ENCODE measurements at regions not wholly inside any gene's neighbourhood (a gene's known extent, or its start where the extent isn't known, plus 50 kb on each side); places are given as distances from the start of the nearest gene placed in this dataset.
A peak's percentile ranks its signal among the peaks of the same experiment; 100 is the strongest.

DNA sequence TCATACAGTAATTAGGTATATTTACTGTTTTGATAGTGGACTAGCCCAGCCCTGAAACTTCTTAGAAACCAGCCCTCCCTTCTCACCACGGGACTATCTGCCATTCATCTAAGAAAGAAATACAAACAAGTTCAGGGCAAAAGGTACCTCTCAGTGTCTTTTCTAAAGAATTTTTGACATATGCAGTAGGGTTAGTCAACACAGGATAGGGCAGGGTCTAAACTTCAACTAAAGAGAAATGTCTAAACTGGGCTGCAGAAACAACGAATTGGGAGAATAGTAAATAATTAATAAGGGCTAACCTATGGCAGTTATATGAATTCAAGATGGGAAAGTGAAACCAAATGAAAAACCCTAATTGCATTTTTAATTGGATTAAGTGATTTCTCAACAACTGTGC, 496.6 kb downstream of the INHBA start:
- Histone ChIP-seq H2AFZ (ENCODE audit: low read length) (peak overlapping the region; percentile 28), H3K27me3 (ENCODE audit: insufficient read depth, low read length) (no peaks in the 10 kb centered on the region), H3K27ac (ENCODE audit: low read depth, low read length) (no peak overlapping the region), H4K20me1 (ENCODE audit: insufficient read depth, low read length) (no peaks in the 10 kb centered on the region), H3K36me3 (ENCODE audit: insufficient read depth, low read length) (no peaks in the 10 kb centered on the region), H3K9me3 (ENCODE audit: low read depth, low read length) (no peaks in the 10 kb centered on the region), H3K4me1 (ENCODE audit: insufficient read depth, low read length) (no peaks in the 10 kb centered on the region), H3K4me2 (ENCODE audit: insufficient read depth, low read length) (no peak overlapping the region), H3K4me3 (ENCODE audit: insufficient read depth, low read length) (no peak overlapping the region), H3K79me2 (ENCODE audit: insufficient read depth, low read length) (no peaks in the 10 kb centered on the region)
- DNase-seq (ENCODE audit: insufficient read length, low spot score, missing footprints) = no peak
- TF ChIP-seq, protein P1, sequence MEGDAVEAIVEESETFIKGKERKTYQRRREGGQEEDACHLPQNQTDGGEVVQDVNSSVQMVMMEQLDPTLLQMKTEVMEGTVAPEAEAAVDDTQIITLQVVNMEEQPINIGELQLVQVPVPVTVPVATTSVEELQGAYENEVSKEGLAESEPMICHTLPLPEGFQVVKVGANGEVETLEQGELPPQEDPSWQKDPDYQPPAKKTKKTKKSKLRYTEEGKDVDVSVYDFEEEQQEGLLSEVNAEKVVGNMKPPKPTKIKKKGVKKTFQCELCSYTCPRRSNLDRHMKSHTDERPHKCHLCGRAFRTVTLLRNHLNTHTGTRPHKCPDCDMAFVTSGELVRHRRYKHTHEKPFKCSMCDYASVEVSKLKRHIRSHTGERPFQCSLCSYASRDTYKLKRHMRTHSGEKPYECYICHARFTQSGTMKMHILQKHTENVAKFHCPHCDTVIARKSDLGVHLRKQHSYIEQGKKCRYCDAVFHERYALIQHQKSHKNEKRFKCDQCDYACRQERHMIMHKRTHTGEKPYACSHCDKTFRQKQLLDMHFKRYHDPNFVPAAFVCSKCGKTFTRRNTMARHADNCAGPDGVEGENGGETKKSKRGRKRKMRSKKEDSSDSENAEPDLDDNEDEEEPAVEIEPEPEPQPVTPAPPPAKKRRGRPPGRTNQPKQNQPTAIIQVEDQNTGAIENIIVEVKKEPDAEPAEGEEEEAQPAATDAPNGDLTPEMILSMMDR (IDR thresholded peaks at IDR 0.05; ENCODE audit: extremely low read depth, low read depth, low read length) = no peak

DNA sequence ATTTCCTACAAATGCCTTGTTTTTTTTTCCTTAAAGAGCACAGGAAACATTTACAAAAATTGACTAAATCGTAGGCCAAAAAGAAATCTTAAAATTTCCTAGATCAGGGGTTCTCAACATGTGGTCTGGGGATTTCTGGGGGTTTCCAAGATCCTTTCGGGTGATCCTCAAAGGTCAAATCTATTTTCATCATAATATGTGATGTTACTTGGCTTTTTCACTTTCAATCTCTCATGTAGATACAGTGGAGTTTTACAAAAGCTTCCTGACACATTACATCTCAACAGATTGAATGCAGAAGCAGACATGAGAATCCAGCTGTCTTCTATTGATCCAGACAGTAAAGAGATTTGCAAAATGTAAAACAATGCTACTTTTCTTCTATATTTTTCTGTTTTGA, 497.3 kb downstream of the INHBA start:
- no peaks in the 10 kb centered on the region for H4K20me1 ChIP-seq (ENCODE audit: insufficient read depth, low read length)
- no peaks in the 10 kb centered on the region for H3K9me3 ChIP-seq (ENCODE audit: low read depth, low read length)
- H3K4me2 ChIP-seq (ENCODE audit: insufficient read depth, low read length) = no peak overlapping the region
- no peaks in the 10 kb centered on the region for H3K79me2 ChIP-seq (ENCODE audit: insufficient read depth, low read length)
- no peaks in the 10 kb centered on the region for H3K36me3 ChIP-seq (ENCODE audit: insufficient read depth, low read length)
- no peak overlapping the region for H3K4me3 ChIP-seq (ENCODE audit: insufficient read depth, low read length)
- H3K4me1 ChIP-seq (ENCODE audit: insufficient read depth, low read length) = no peaks in the 10 kb centered on the region
- H3K27ac ChIP-seq (ENCODE audit: low read depth, low read length) = no peak overlapping the region
- H3K27me3 ChIP-seq (ENCODE audit: insufficient read depth, low read length) = no peaks in the 10 kb centered on the region
- DNase-seq (ENCODE audit: insufficient read length, low spot score, missing footprints) = no peak
- H2AFZ ChIP-seq (ENCODE audit: low read length) = no peak overlapping the region
- TF ChIP-seq, protein P1 (IDR thresholded peaks at IDR 0.05; ENCODE audit: extremely low read depth, low read depth, low read length) = no peak

DNA sequence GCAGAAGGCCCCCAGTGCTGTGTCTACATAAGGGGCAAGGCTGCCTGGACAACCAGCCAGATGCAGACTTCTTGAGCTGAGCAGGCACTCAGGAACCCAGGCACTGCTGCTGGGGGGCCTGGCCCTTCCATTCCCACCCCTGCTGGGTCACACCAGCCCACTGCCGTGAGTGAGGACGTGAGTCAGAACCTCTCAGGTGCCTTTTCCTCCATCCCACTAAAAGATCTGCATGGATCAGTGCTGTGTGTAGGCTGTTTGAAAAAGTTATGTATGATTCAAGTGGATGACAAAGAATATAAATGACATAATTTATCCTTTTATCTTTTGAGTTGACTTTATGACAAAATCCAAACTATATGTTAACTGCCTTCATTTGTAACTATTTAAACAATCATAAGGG, 499.3 kb downstream of the INHBA start:
- Histone ChIP-seq H3K4me1 (ENCODE audit: insufficient read depth, low read length) (no peaks in the 10 kb centered on the region), H4K20me1 (ENCODE audit: insufficient read depth, low read length) (no peaks in the 10 kb centered on the region), H3K79me2 (ENCODE audit: insufficient read depth, low read length) (no peaks in the 10 kb centered on the region), H3K27ac (ENCODE audit: low read depth, low read length) (no peak overlapping the region), H3K4me3 (ENCODE audit: insufficient read depth, low read length) (no peak overlapping the region), H3K4me2 (ENCODE audit: insufficient read depth, low read length) (no peak overlapping the region), H3K27me3 (ENCODE audit: insufficient read depth, low read length) (no peaks in the 10 kb centered on the region), H2AFZ (ENCODE audit: low read length) (no peak overlapping the region), H3K36me3 (ENCODE audit: insufficient read depth, low read length) (no peaks in the 10 kb centered on the region), H3K9me3 (ENCODE audit: low read depth, low read length) (no peaks in the 10 kb centered on the region)
- TF ChIP-seq, protein P1 (IDR thresholded peaks at IDR 0.05; ENCODE audit: extremely low read depth, low read depth, low read length) = no peak
- DNase-seq (ENCODE audit: insufficient read length, low spot score, missing footprints) = peak; percentile 9

DNA sequence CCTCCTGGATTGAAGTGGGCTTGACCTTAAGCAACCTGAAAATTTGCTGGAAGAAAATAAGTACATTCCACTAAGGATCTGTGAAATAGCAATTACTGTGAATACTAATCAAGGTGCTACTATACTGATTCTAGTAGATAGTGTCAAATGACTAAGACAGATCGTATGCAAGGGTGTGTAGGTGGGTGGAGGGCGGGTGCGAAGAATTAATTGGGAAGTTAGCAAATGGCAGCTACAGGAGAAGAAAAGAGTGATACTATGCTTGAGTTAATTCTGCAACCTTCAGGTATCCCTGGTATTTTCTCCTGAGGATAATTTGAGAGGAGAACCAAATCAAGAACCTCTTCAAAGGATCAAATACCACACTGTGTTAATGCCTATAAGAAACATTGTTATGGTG, 501.9 kb downstream of the INHBA start:
- Histone ChIP-seq H3K27ac (ENCODE audit: low read depth, low read length) (no peak overlapping the region), H2AFZ (ENCODE audit: low read length) (no peak overlapping the region), H3K36me3 (ENCODE audit: insufficient read depth, low read length) (no peaks in the 10 kb centered on the region), H3K27me3 (ENCODE audit: insufficient read depth, low read length) (no peaks in the 10 kb centered on the region), H3K4me3 (ENCODE audit: insufficient read depth, low read length) (no peak overlapping the region), H3K4me2 (ENCODE audit: insufficient read depth, low read length) (no peak overlapping the region), H3K9me3 (ENCODE audit: low read depth, low read length) (no peaks in the 10 kb centered on the region), H3K4me1 (ENCODE audit: insufficient read depth, low read length) (no peaks in the 10 kb centered on the region), H4K20me1 (ENCODE audit: insufficient read depth, low read length) (no peaks in the 10 kb centered on the region), H3K79me2 (ENCODE audit: insufficient read depth, low read length) (no peaks in the 10 kb centered on the region)
- DNase-seq (ENCODE audit: insufficient read length, low spot score, missing footprints) = peak; percentile 11
- TF ChIP-seq, protein P1 (IDR thresholded peaks at IDR 0.05; ENCODE audit: extremely low read depth, low read depth, low read length) = no peak

All from osteoblast (primary cell).